Neural cell (in vitro differentiated cells): ENCODE measurements at regions not wholly inside any gene's neighbourhood (a gene's known extent, or its start where the extent isn't known, plus 50 kb on each side); places are given as distances from the start of the nearest gene placed in this dataset.

ENCODE experiments used
- EP300 ChIP-seq: fragments of 450-650 bp; conservative IDR thresholded peaks from 2 replicates; pipeline ENCODE4 v1.6.1; 2014; ENCODE audit warnings: antibody characterized with exemption, mild to moderate bottlenecking, moderate library complexity; ENCODE audit not compliant: poor library complexity, severe bottlenecking
- EZH2 ChIP-seq: fragments of 200-600, 300-800 bp; shearing (Covaris generic), sonication (generic); IDR thresholded peaks from 2 replicates; pipeline ENCODE4 v1.6.1; 2014; ENCODE audit warnings: antibody characterized with exemption, low read length, borderline replicate concordance, mild to moderate bottlenecking; ENCODE audit not compliant: insufficient read depth, poor library complexity, severe bottlenecking
- POLR2AphosphoS5 ChIP-seq: IDR thresholded peaks from 2 replicates; pipeline ENCODE4 v1.6.1; 2012
- TAF1 ChIP-seq: IDR thresholded peaks from 2 replicates; pipeline ENCODE4 v1.6.1; 2012; ENCODE audit warnings: low read depth
- TF ChIP-seq, protein P1 (sequence below): fragments of 450-650 bp; IDR thresholded peaks from 2 replicates; pipeline ENCODE4 v1.5.1; 2014; ENCODE audit warnings: antibody characterized with exemption, mild to moderate bottlenecking, moderate library complexity; ENCODE audit not compliant: poor library complexity, severe bottlenecking
- TF ChIP-seq, protein P2 (sequence below): IDR thresholded peaks from 2 replicates; pipeline ENCODE4 v1.6.1; 2012; ENCODE audit warnings: borderline replicate concordance

GRCh38 chr21:27078915-27079314 is 112.0 kb upstream of the ADAMTS5 start:
- TF ChIP-seq, protein P1, sequence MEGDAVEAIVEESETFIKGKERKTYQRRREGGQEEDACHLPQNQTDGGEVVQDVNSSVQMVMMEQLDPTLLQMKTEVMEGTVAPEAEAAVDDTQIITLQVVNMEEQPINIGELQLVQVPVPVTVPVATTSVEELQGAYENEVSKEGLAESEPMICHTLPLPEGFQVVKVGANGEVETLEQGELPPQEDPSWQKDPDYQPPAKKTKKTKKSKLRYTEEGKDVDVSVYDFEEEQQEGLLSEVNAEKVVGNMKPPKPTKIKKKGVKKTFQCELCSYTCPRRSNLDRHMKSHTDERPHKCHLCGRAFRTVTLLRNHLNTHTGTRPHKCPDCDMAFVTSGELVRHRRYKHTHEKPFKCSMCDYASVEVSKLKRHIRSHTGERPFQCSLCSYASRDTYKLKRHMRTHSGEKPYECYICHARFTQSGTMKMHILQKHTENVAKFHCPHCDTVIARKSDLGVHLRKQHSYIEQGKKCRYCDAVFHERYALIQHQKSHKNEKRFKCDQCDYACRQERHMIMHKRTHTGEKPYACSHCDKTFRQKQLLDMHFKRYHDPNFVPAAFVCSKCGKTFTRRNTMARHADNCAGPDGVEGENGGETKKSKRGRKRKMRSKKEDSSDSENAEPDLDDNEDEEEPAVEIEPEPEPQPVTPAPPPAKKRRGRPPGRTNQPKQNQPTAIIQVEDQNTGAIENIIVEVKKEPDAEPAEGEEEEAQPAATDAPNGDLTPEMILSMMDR = no peak
- no peak for TF ChIP-seq EP300
- TF ChIP-seq, protein P2, sequence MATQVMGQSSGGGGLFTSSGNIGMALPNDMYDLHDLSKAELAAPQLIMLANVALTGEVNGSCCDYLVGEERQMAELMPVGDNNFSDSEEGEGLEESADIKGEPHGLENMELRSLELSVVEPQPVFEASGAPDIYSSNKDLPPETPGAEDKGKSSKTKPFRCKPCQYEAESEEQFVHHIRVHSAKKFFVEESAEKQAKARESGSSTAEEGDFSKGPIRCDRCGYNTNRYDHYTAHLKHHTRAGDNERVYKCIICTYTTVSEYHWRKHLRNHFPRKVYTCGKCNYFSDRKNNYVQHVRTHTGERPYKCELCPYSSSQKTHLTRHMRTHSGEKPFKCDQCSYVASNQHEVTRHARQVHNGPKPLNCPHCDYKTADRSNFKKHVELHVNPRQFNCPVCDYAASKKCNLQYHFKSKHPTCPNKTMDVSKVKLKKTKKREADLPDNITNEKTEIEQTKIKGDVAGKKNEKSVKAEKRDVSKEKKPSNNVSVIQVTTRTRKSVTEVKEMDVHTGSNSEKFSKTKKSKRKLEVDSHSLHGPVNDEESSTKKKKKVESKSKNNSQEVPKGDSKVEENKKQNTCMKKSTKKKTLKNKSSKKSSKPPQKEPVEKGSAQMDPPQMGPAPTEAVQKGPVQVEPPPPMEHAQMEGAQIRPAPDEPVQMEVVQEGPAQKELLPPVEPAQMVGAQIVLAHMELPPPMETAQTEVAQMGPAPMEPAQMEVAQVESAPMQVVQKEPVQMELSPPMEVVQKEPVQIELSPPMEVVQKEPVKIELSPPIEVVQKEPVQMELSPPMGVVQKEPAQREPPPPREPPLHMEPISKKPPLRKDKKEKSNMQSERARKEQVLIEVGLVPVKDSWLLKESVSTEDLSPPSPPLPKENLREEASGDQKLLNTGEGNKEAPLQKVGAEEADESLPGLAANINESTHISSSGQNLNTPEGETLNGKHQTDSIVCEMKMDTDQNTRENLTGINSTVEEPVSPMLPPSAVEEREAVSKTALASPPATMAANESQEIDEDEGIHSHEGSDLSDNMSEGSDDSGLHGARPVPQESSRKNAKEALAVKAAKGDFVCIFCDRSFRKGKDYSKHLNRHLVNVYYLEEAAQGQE = no peak
- no peak for TF ChIP-seq EZH2
- no peak for TF ChIP-seq POLR2AphosphoS5
- TF ChIP-seq TAF1 = no peak
